A673 (cell line): ENCODE measurements at regions not wholly inside any gene's neighbourhood (a gene's known extent, or its start where the extent isn't known, plus 50 kb on each side); places are given as distances from the start of the nearest gene placed in this dataset.
A peak's percentile ranks its signal among the peaks of the same experiment; 100 is the strongest.

Experiments used
- BruUV-seq: library from RNA; stranded (reverse); fragments of 400-500 nt; replicated peaks from 2 replicates; lab custom pipeline; 2021; lab: Mats Ljungman, UMichigan
- CTCF ChIA-PET: fragments of 300-600 bp; sonication (Branson Sonifier 250); formaldehyde crosslinking; loops from one replicate; lab custom pipeline; 2022; ENCODE audit warnings: antibody characterized with exemption; lab: Charles Lee
- POLR2A ChIA-PET: fragments of 300-600 bp; sonication (Branson Sonifier 250); formaldehyde crosslinking; loops from one replicate; lab custom pipeline; 2022; ENCODE audit warnings: antibody characterized with exemption; ENCODE audit not compliant: low non-redundant PET; lab: Charles Lee
- DNase-seq: peaks from one replicate; pipeline ENCODE4 v3.0.0-alpha.2; 2015; ENCODE audit warnings: low spot score
- H3K27ac ChIP-seq: fragments of 200-600 bp; sonication (generic); 2 replicates; pipeline ENCODE4 v1.5.1; 2016; ENCODE audit warnings: mixed run types, low read depth, mild to moderate bottlenecking, mixed read lengths, antibody characterized with exemption, low read length; ENCODE audit not compliant: poor library complexity, severe bottlenecking
- H3K27me3 ChIP-seq: fragments of 200-600 bp; sonication (generic); replicated peaks from 2 replicates; pipeline ENCODE4 v1.6.1; 2017; ENCODE audit warnings: mixed run types, low read depth, mild to moderate bottlenecking, mixed read lengths, antibody characterized with exemption, low read length; ENCODE audit not compliant: insufficient read depth, poor library complexity
- H3K36me3 ChIP-seq: fragments of 200-600 bp; sonication (generic); 2 replicates; pipeline ENCODE4 v1.6.1; 2016; ENCODE audit warnings: mixed run types, mild to moderate bottlenecking, mixed read lengths, antibody characterized with exemption, low read length; ENCODE audit not compliant: insufficient read depth, poor library complexity, severe bottlenecking
- H3K4me1 ChIP-seq: fragments of 200-600 bp; sonication (generic); 2 replicates; pipeline ENCODE4 v1.6.1; 2017; ENCODE audit warnings: mixed run types, mild to moderate bottlenecking, mixed read lengths, antibody characterized with exemption, low read length; ENCODE audit not compliant: insufficient read depth, poor library complexity, severe bottlenecking
- H3K4me3 ChIP-seq: fragments of 200-600 bp; sonication (generic); 2 replicates; pipeline ENCODE4 v1.5.1; 2016; ENCODE audit warnings: low read depth, mixed run types, mild to moderate bottlenecking, mixed read lengths, low read length; ENCODE audit not compliant: poor library complexity, severe bottlenecking
- H3K9me3 ChIP-seq: fragments of 200-600 bp; sonication (generic); 2 replicates; pipeline ENCODE4 v1.6.1; 2016; ENCODE audit warnings: mixed run types, low read depth, mild to moderate bottlenecking, mixed read lengths, antibody characterized with exemption, low read length; ENCODE audit not compliant: poor library complexity, severe bottlenecking
- CTCF ChIP-seq: fragments of 300-800, 200-600 bp; sonication (generic); conservative IDR thresholded peaks from 2 replicates; pipeline ENCODE4 v1.5.1; 2017; ENCODE audit warnings: low read depth, mild to moderate bottlenecking, antibody characterized with exemption, low read length, moderate library complexity, mixed read lengths
- EZH2 ChIP-seq: fragments of 200-600 bp; sonication (generic); IDR thresholded peaks from 2 replicates; pipeline ENCODE4 v1.6.1; 2017; ENCODE audit warnings: borderline replicate concordance, low read depth, mild to moderate bottlenecking, mixed read lengths, antibody characterized with exemption, low read length; ENCODE audit not compliant: poor library complexity, severe bottlenecking
- intact Hi-C: fragments of 100-400 bp; cut with micrococcal nuclease; formaldehyde crosslinking; loops from one replicate; pipeline ENCODE4 v1.10.0; 2022; ENCODE audit not compliant: unreplicated experiment

GRCh38 chr6:4383910-4384638, 248.7 kb upstream of the ECI2 start:
- CTCF ChIA-PET: no interaction called here
- H3K36me3 ChIP-seq: no peaks in the 10 kb centered on the region

GRCh38 chr6:4382362-4382853, 247.0 kb upstream of the ECI2 start:
- no peaks in the 10 kb centered on the region for H3K36me3 ChIP-seq
- POLR2A ChIA-PET: no interaction called here
- DNase-seq: no peak
- H3K27ac ChIP-seq: no peak overlapping the region
- no peaks in the 10 kb centered on the region for H3K4me1 ChIP-seq
- peaks cover 15% of the 10 kb centered on the region for H3K9me3 ChIP-seq
- TF ChIP-seq EZH2 (no peak), CTCF (no peak)
- BruUV-seq: no TSS peak
- CTCF ChIA-PET: no interaction called here
- H3K4me3 ChIP-seq: no peak overlapping the region
- intact Hi-C loops: no loop called here
- H3K27me3 ChIP-seq: no peaks in the 10 kb centered on the region

More at GRCh38 chr6:4383910-4384638, 248.7 kb upstream of the ECI2 start:
- H3K27me3 ChIP-seq: no peaks in the 10 kb centered on the region
- no peak for DNase-seq
- H3K27ac ChIP-seq: no peak overlapping the region
- peaks cover 15% of the 10 kb centered on the region for H3K9me3 ChIP-seq
- POLR2A ChIA-PET: no interaction called here
- H3K4me3 ChIP-seq: no peak overlapping the region
- intact Hi-C loops: no loop called here
- H3K4me1 ChIP-seq: no peaks in the 10 kb centered on the region
- TF ChIP-seq EZH2: no peak
- no TSS peak for BruUV-seq

- no TSS peak for BruUV-seq
- TF ChIP-seq CTCF (no peak), EZH2 (no peak)
- intact Hi-C loops: no loop called here
- Histone ChIP-seq H3K27ac (no peak overlapping the region), H3K27me3 (no peaks in the 10 kb centered on the region), H3K4me1 (no peaks in the 10 kb centered on the region), H3K9me3 (peaks cover 15% of the 10 kb centered on the region), H3K4me3 (no peak overlapping the region), H3K36me3 (no peaks in the 10 kb centered on the region)
- ChIA-PET CTCF (no interaction called here), POLR2A (no interaction called here)
- peak; percentile 36 for DNase-seq
Observed at GRCh38 chr6:4381381-4381780, 246.0 kb upstream of the ECI2 start.

- POLR2A ChIA-PET: no interaction called here
Observed at GRCh38 chr6:4380881-4381281, 245.5 kb upstream of the ECI2 start.

More at GRCh38 chr6:4380881-4381281, 245.5 kb upstream of the ECI2 start:
- CTCF ChIA-PET: no interaction called here
- no peaks in the 10 kb centered on the region for H3K27me3 ChIP-seq
- H3K27ac ChIP-seq: no peak overlapping the region
- no peaks in the 10 kb centered on the region for H3K36me3 ChIP-seq
- H3K4me1 ChIP-seq: no peaks in the 10 kb centered on the region
- no TSS peak for BruUV-seq
- intact Hi-C loops: no loop called here
- peaks cover 15% of the 10 kb centered on the region for H3K9me3 ChIP-seq
- DNase-seq: no peak
- TF ChIP-seq EZH2 (no peak), CTCF (no peak)
- H3K4me3 ChIP-seq: no peak overlapping the region
